ENCODE measurements at regions not wholly inside any gene's neighbourhood (a gene's known extent, or its start where the extent isn't known, plus 50 kb on each side); places are given as distances from the start of the nearest gene placed in this dataset.
"Not testable (repeated sequence)": the region's sequence is repeated elsewhere in the genome, so short reads cannot be mapped to it uniquely, and the experiment has no call there.

GRCh38 chr17:51479303-51479702 lies 219.0 kb downstream of the UTP18 start:
- Histone ChIP-seq H3K36me3 (no peaks in the 10 kb centered on the region), H3K4me1 (no peaks in the 10 kb centered on the region), H3K27me3 (peaks cover 0 to 3% (median 0%) of the 10 kb centered on the region in 3 donors), H3K4me3 (no peak overlapping the region), H3K27ac (no peak overlapping the region), H3K9me3 (no peaks in the 10 kb centered on the region)
- ATAC-seq (no peak), DNase-seq (no peak)
- intact Hi-C loops (cut with DNase I; ENCODE audit: low total_unique reads) (no loop called here), in situ Hi-C loops (cut with MboI; ENCODE audit: low sequenced_read_pairs in 4 of 4) (loop anchor here in 1 of 4 donors (25.0 kb wide), 1 partner anchor 92 kb away; no protein-coding TSS in a partner anchor)
- TF ChIP-seq CTCF (IDR thresholded peaks at IDR 0.05 in 4 of 5, conservative IDR thresholded peaks at IDR 0.05 in 1 of 5) = no peak
- TF ChIP-seq POLR2A (IDR thresholded peaks at IDR 0.05) = no peak

- in situ Hi-C loops (cut with MboI; ENCODE audit: low sequenced_read_pairs in 4 of 4) (loop anchor here in 1 of 4 donors (25.0 kb wide), 1 partner anchor 94 kb away; no protein-coding TSS in a partner anchor), intact Hi-C loops (cut with DNase I; ENCODE audit: low total_unique reads) (no loop called here)
- no peak overlapping the region for H3K4me3 ChIP-seq
- no peak for DNase-seq
- no peaks in the 10 kb centered on the region for H3K36me3 ChIP-seq
- no peak for ATAC-seq
- no peak overlapping the region for H3K27ac ChIP-seq
- H3K4me1 ChIP-seq = no peaks in the 10 kb centered on the region
- TF ChIP-seq CTCF (IDR thresholded peaks at IDR 0.05 in 4 of 5, conservative IDR thresholded peaks at IDR 0.05 in 1 of 5) (no peak), POLR2A (IDR thresholded peaks at IDR 0.05) (no peak)
- H3K27me3 ChIP-seq = peaks cover 0 to 3% (median 0%) of the 10 kb centered on the region in 3 donors
- H3K9me3 ChIP-seq = no peaks in the 10 kb centered on the region
Observed at GRCh38 chr17:51481370-51481769, 221.0 kb downstream of the UTP18 start.

GRCh38 chr17:51482248-51482647 lies 221.9 kb downstream of the UTP18 start:
- H3K4me3 ChIP-seq; H3K4me1 ChIP-seq; H3K9me3 ChIP-seq; ATAC-seq; H3K27ac ChIP-seq; H3K36me3 ChIP-seq; intact Hi-C loops (cut with DNase I; ENCODE audit: low total_unique reads); DNase-seq; H3K27me3 ChIP-seq: not testable (repeated sequence)
- in situ Hi-C loops (cut with MboI; ENCODE audit: low sequenced_read_pairs in 4 of 4) = loop anchor here in 1 of 4 donors (25.0 kb wide), 1 partner anchor 95 kb away; no protein-coding TSS in a partner anchor

GRCh38 chr17:51486091-51486490 lies 225.7 kb downstream of the UTP18 start:
- ATAC-seq (no peak), DNase-seq (no peak)
- peaks cover 0 to 3% (median 0%) of the 10 kb centered on the region in 3 donors for H3K27me3 ChIP-seq
- TF ChIP-seq POLR2A (IDR thresholded peaks at IDR 0.05) (no peak), CTCF (IDR thresholded peaks at IDR 0.05 in 4 of 5, conservative IDR thresholded peaks at IDR 0.05 in 1 of 5) (no peak)
- intact Hi-C loops (cut with DNase I; ENCODE audit: low total_unique reads) = no loop called here
- H3K4me1 ChIP-seq = no peaks in the 10 kb centered on the region
- in situ Hi-C loops (cut with MboI; ENCODE audit: low sequenced_read_pairs in 4 of 4) = loop anchor here in 1 of 4 donors (25.0 kb wide), 1 partner anchor 99 kb away; no protein-coding TSS in a partner anchor
- H3K36me3 ChIP-seq = no peaks in the 10 kb centered on the region
- H3K27ac ChIP-seq = no peak overlapping the region
- H3K4me3 ChIP-seq = no peak overlapping the region
- H3K9me3 ChIP-seq = no peaks in the 10 kb centered on the region

DNA sequence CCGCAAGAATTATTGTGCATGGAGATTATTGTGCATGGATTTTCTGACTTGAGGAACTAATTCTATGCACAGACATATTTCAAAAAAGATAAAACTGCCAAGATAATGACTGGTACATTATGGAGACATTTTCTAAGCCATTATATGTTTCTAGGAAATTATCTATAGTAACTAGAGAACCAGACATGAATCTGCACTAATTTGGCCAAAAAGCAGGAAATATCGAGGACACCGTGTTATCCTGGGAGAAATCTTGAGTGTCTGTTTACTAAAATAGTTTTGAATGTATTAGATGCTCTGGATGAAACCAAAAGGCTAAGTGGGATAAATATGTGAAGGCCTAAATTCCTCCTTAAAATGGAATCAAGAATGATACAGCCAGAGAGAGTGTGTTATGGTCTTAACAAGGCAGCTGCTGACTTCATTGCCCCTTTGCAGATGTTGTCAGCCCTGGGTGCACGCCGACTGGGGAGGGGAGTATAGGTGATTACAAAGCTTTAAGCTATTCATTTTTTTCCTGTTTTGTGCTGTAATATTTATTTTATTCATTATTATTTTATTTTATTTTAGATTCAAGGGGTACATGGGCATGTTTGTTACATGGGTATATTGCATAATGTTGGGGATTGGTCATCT lies 226.7 kb downstream of the UTP18 start:
- intact Hi-C loops (cut with DNase I; ENCODE audit: low total_unique reads) = no loop called here
- DNase-seq (no peak), ATAC-seq (no peak)
- Histone ChIP-seq H3K4me3 (no peak overlapping the region), H3K27ac (no peak overlapping the region), H3K9me3 (no peaks in the 10 kb centered on the region), H3K4me1 (no peaks in the 10 kb centered on the region), H3K27me3 (no peaks in the 10 kb centered on the region), H3K36me3 (no peaks in the 10 kb centered on the region)
- TF ChIP-seq CTCF (IDR thresholded peaks at IDR 0.05 in 4 of 5, conservative IDR thresholded peaks at IDR 0.05 in 1 of 5) = no peak
- TF ChIP-seq POLR2A (IDR thresholded peaks at IDR 0.05) = no peak
- in situ Hi-C loops (cut with MboI; ENCODE audit: low sequenced_read_pairs in 4 of 4) = loop anchor here in 1 of 4 donors (25.0 kb wide), 1 partner anchor 100 kb away; no protein-coding TSS in a partner anchor
